ENCODE measurements at regions not wholly inside any gene's neighbourhood (a gene's known extent, or its start where the extent isn't known, plus 50 kb on each side); places are given as distances from the start of the nearest gene placed in this dataset.
"Not testable (repeated sequence)": the region's sequence is repeated elsewhere in the genome, so short reads cannot be mapped to it uniquely, and the experiment has no call there.

GRCh38 chr14:48266201-48266600 is 590.8 kb upstream of the MDGA2 start:
- DNase-seq (ENCODE audit: low read depth in 2 of 2), result not testable (repeated sequence)

GRCh38 chr14:48261436-48261835 is 586.0 kb upstream of the MDGA2 start:
- DNase-seq (ENCODE audit: low read depth in 2 of 2), result no peak

- DNase-seq (ENCODE audit: low read depth in 2 of 2), result not testable (repeated sequence)
These were observed 585.2 kb upstream of the MDGA2 start for GRCh38 chr14:48260394-48261295.

- DNase-seq (ENCODE audit: low read depth in 2 of 2), result not testable (repeated sequence)
These were observed 584.5 kb upstream of the MDGA2 start for GRCh38 chr14:48259876-48260275.

- DNase-seq (ENCODE audit: low read depth in 2 of 2), result not testable (repeated sequence)
These were observed 583.8 kb upstream of the MDGA2 start for GRCh38 chr14:48259232-48259631.

GRCh38 chr14:48258703-48259102 is 583.3 kb upstream of the MDGA2 start:
- DNase-seq (ENCODE audit: low read depth in 2 of 2), result not testable (repeated sequence)

- DNase-seq (ENCODE audit: low read depth in 2 of 2), result no peak
These were observed 577.6 kb upstream of the MDGA2 start for GRCh38 chr14:48253020-48253419.

- DNase-seq (ENCODE audit: low read depth in 2 of 2), result no peak
These were observed 575.9 kb upstream of the MDGA2 start for GRCh38 chr14:48251290-48251689.

- DNase-seq (ENCODE audit: low read depth in 2 of 2), result no peak
These were observed 575.2 kb upstream of the MDGA2 start for GRCh38 chr14:48250575-48250974.

- DNase-seq (ENCODE audit: low read depth in 2 of 2), result no peak
These were observed 572.6 kb upstream of the MDGA2 start for GRCh38 chr14:48247977-48248376.

GRCh38 chr14:48243900-48244299 is 568.5 kb upstream of the MDGA2 start:
- DNase-seq (ENCODE audit: low read depth in 2 of 2), result no peak

GRCh38 chr14:48229091-48229490 is 553.7 kb upstream of the MDGA2 start:
- DNase-seq (ENCODE audit: low read depth in 2 of 2), result no peak

- DNase-seq (ENCODE audit: low read depth in 2 of 2), result no peak
These were observed 518.5 kb upstream of the MDGA2 start for GRCh38 chr14:48193893-48194292.

GRCh38 chr14:48149624-48150023 is 474.2 kb upstream of the MDGA2 start:
- not testable (repeated sequence) for DNase-seq (ENCODE audit: low read depth in 2 of 2)

GRCh38 chr14:48140804-48141203 is 465.4 kb upstream of the MDGA2 start:
- DNase-seq (ENCODE audit: low read depth in 2 of 2), result no peak

GRCh38 chr14:48129472-48129871 is 454.1 kb upstream of the MDGA2 start:
- DNase-seq (ENCODE audit: low read depth in 2 of 2), result no peak

GRCh38 chr14:48127674-48128073 is 452.3 kb upstream of the MDGA2 start:
- DNase-seq (ENCODE audit: low read depth in 2 of 2), result no peak

- no peak for DNase-seq (ENCODE audit: low read depth in 2 of 2)
These were observed 450.2 kb upstream of the MDGA2 start for GRCh38 chr14:48125654-48126053.

GRCh38 chr14:48113713-48114112 is 438.3 kb upstream of the MDGA2 start:
- no peak for DNase-seq (ENCODE audit: low read depth in 2 of 2)

- no peak for DNase-seq (ENCODE audit: low read depth in 2 of 2)
These were observed 435.7 kb upstream of the MDGA2 start for GRCh38 chr14:48111151-48111550.

GRCh38 chr14:48107646-48108045 is 432.2 kb upstream of the MDGA2 start:
- no peak for DNase-seq (ENCODE audit: low read depth in 2 of 2)

- DNase-seq (ENCODE audit: low read depth in 2 of 2), result no peak
These were observed 421.5 kb upstream of the MDGA2 start for GRCh38 chr14:48096897-48097296.

- no peak for DNase-seq (ENCODE audit: low read depth in 2 of 2)
These were observed 411.1 kb upstream of the MDGA2 start for GRCh38 chr14:48086516-48086915.

- DNase-seq (ENCODE audit: low read depth in 2 of 2), result no peak
These were observed 400.1 kb upstream of the MDGA2 start for GRCh38 chr14:48075487-48075886.

Data from stimulated activated CD8-positive, alpha-beta memory T cell treated with anti-CD3 and anti-CD28 coated beads, Interleukin-2, amount 100 ng/mL, for 48 hours (primary cell).